GM12875 (cell line): ENCODE measurements at regions not wholly inside any gene's neighbourhood (a gene's known extent, or its start where the extent isn't known, plus 50 kb on each side); places are given as distances from the start of the nearest gene placed in this dataset.

Source experiments
- H3K4me3 ChIP-seq: one replicate; pipeline ENCODE4 v1.5.1; 2011; ENCODE audit warnings: low read depth, low read length, control low read depth
- CTCF ChIP-seq: IDR thresholded peaks from 2 replicates; pipeline ENCODE4 v1.5.1; 2011; ENCODE audit warnings: low read depth, mild to moderate bottlenecking, control low read depth, inconsistent platforms, low read length, moderate library complexity, borderline replicate concordance; ENCODE audit not compliant: insufficient read depth

- H3K4me3 ChIP-seq: no peak overlapping the region
- no peak for TF ChIP-seq CTCF
Measured at GRCh38 chr14:76920331-76921087, 94.3 kb downstream of the LRRC74A start.

GRCh38 chr14:76919431-76920330 is 93.5 kb downstream of the LRRC74A start:
- TF ChIP-seq CTCF: no peak
- no peak overlapping the region for H3K4me3 ChIP-seq
